ENCODE measurements at regions not wholly inside any gene's neighbourhood (a gene's known extent, or its start where the extent isn't known, plus 50 kb on each side); places are given as distances from the start of the nearest gene placed in this dataset.

DNA sequence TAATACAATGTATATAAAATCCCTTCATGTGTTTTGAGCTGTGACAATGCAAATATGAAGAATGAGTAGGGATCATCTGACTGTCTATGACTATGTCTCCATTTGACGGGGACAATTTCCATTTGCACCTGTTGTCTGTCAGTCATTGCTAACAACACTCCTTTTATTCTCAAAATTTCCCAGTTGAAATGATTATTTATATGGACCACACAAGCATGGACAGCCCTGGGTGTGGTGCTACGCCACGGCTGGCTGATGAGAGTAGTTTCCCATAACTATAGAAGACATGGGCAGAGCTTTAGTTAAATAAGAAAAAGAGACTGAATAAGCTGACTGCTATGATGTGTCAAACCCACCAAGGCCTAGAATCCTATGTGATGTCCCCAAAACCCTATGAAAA is 135.8 kb downstream of the MAP3K21 start (continued):
- TF ChIP-seq KAT8 (IDR thresholded peaks at IDR 0.05; ENCODE audit: low read depth), result no peak
- TF ChIP-seq NCOR1 (IDR thresholded peaks at IDR 0.05), result no peak
- no peak for TF ChIP-seq SREBF2 (CRISPR knock-in tag; IDR thresholded peaks at IDR 0.05)

- H3K27ac ChIP-seq (ENCODE audit: extremely low read depth, low read depth, low read length), result no peak overlapping the region
- H3K4me2 ChIP-seq (ENCODE audit: insufficient read depth, low read length), result no peak overlapping the region
- H3K79me2 ChIP-seq (ENCODE audit: control insufficient read depth, insufficient read depth, low read length), result no peaks in the 10 kb centered on the region
- intact Hi-C loops (cut with micrococcal nuclease) (no loop called here), in situ Hi-C loops (cut with MboI) (no loop called here)
- H3K36me3 ChIP-seq (ENCODE audit: control insufficient read depth, insufficient read depth, low read length), result no peaks in the 10 kb centered on the region
- H3K9me3 ChIP-seq (replicated peaks; ENCODE audit: control insufficient read depth, insufficient read depth, low read depth, low read length), result no peaks in the 10 kb centered on the region; the same call in 1 of the 2 replicates
- H4K20me1 ChIP-seq (replicated peaks; ENCODE audit: control insufficient read depth, insufficient read depth, low read length), result no peaks in the 10 kb centered on the region
- WGBS (ENCODE audit: insufficient coverage, low coverage, missing lambda C conversion rate), result 19% methylated on average over 33 of the region's 34 CpGs
- no peaks in the 10 kb centered on the region for H3K9me1 ChIP-seq (ENCODE audit: control insufficient read depth, insufficient read depth, low read length)
- TF ChIP-seq CCNT2 (IDR thresholded peaks at IDR 0.05; ENCODE audit: borderline replicate concordance, extremely low read depth, insufficient read length, low read depth, low read length), result no peak
- TF ChIP-seq TCF7L2 (IDR thresholded peaks at IDR 0.05; ENCODE audit: low read depth, low read length), result no peak
- TF ChIP-seq, protein P1, sequence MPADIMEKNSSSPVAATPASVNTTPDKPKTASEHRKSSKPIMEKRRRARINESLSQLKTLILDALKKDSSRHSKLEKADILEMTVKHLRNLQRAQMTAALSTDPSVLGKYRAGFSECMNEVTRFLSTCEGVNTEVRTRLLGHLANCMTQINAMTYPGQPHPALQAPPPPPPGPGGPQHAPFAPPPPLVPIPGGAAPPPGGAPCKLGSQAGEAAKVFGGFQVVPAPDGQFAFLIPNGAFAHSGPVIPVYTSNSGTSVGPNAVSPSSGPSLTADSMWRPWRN (IDR thresholded peaks at IDR 0.05; ENCODE audit: low read depth), result no peak
- TF ChIP-seq SMARCE1 (IDR thresholded peaks at IDR 0.05), result no peak
- TF ChIP-seq ZNF217 (CRISPR knock-in tag; IDR thresholded peaks at IDR 0.05), result no peak
- no peak for TF ChIP-seq POLR2H (tag; IDR thresholded peaks at IDR 0.05; ENCODE audit: low read depth)
- no peak for TF ChIP-seq KDM1A (IDR thresholded peaks at IDR 0.05)
- no peak overlapping the region for H3K9ac ChIP-seq (ENCODE audit: insufficient read depth in 1 of 2, low read depth in 2 of 2, low read length in 2 of 2)
- no peak; the same call in 2 of the 3 replicates for ATAC-seq
- ChIA-PET CTCF (ENCODE audit: low intra/inter-chr PET ratio) (no interaction called here), POLR2A (interaction anchor here (0.7 kb wide), 1 partner anchor 133 kb away, joined by 3 read pairs; no protein-coding TSS in a partner anchor)
- H2AFZ ChIP-seq (ENCODE audit: low read depth, low read length), result no peak overlapping the region
- no TSS peak for BruUV-seq (replicated peaks)
- H3K4me3 ChIP-seq, result no peak overlapping the region
- no peak for FAIRE-seq
- no peak for DNase-seq (ENCODE audit: extremely low read depth in 1 of 4, low spot score in 3 of 4)
- no peaks in the 10 kb centered on the region for H3K4me1 ChIP-seq (replicated peaks in 1 of 2; ENCODE audit: control insufficient read depth in 2 of 2, insufficient read depth in 2 of 2, low read length in 2 of 2)
- H3K27me3 ChIP-seq (ENCODE audit: control insufficient read depth in 2 of 2, insufficient read depth in 2 of 2, low read length in 2 of 2), result no peaks in the 10 kb centered on the region
Observed at GRCh38 chr1:233465745-233466343, 138.3 kb downstream of the MAP3K21 start.
